Thyroid gland (tissue), 4 donors: ENCODE measurements at regions not wholly inside any gene's neighbourhood (a gene's known extent, or its start where the extent isn't known, plus 50 kb on each side); places are given as distances from the start of the nearest gene placed in this dataset.

Experiments used
- CTCF ChIP-seq, 6 experiments: fragments of 200-600 bp in 3 of 6; fragments of 450-650 bp in 3 of 6; sonication (generic) in 3 of 6; IDR thresholded peaks; one replicate each; pipeline ENCODE4 v1.5.1; 2016 to 2019; ENCODE audit warnings: antibody characterized with exemption in 6 of 6, mild to moderate bottlenecking in 2 of 6, inconsistent platforms in 1 of 6, moderate library complexity in 1 of 6
- POLR2A ChIP-seq, 2 donors: fragments of 450-650 bp; IDR thresholded peaks; one replicate each; pipeline ENCODE4 v1.6.1; 2017; ENCODE audit warnings: antibody characterized with exemption in 2 of 2, mild to moderate bottlenecking in 2 of 2, moderate library complexity in 1 of 2

- TF ChIP-seq CTCF (IDR thresholded peaks at IDR 0.05), result no peak
- TF ChIP-seq POLR2A (IDR thresholded peaks at IDR 0.05), result no peak
Observed at GRCh38 chr2:221640686-221641085, 68.6 kb upstream of the EPHA4 start.
